Activated B cell treated with CpG ODN at 0.5 μM for 24 hours (primary cell): ENCODE measurements at regions not wholly inside any gene's neighbourhood (a gene's known extent, or its start where the extent isn't known, plus 50 kb on each side); places are given as distances from the start of the nearest gene placed in this dataset.

Source experiments
- ATAC-seq: fragments of 200-7000 bp; cut with Tn5 transposase; one replicate; pipeline ENCODE4 v1.10.0; 2021; ENCODE audit warnings: low read depth, mild to moderate bottlenecking, moderate library complexity
- CTCF ChIA-PET: fragments of 350-600 bp; sonication (Branson Sonifier 250); formaldehyde crosslinking; loops from one replicate; lab custom pipeline; 2021; ENCODE audit warnings: antibody characterized with exemption; lab: Charles Lee
- POLR2A ChIA-PET: fragments of 350-600 bp; sonication (Branson Sonifier 250); formaldehyde crosslinking; loops from one replicate; lab custom pipeline; 2021; ENCODE audit warnings: antibody characterized with exemption; lab: Charles Lee
- DNase-seq: peaks from one replicate; pipeline ENCODE4 v3.0.0; 2022
- H3K27ac Mint-ChIP-seq: one replicate; pipeline ENCODE4 v1.8.0; 2020; ENCODE audit warnings: mixed read lengths
- H3K27me3 Mint-ChIP-seq: one replicate; pipeline ENCODE4 v1.8.0; 2021; ENCODE audit warnings: mixed read lengths
- H3K36me3 Mint-ChIP-seq: one replicate; pipeline ENCODE4 v1.8.0; 2021; ENCODE audit warnings: low read depth, mixed read lengths
- H3K4me1 Mint-ChIP-seq: one replicate; pipeline ENCODE4 v1.8.0; 2021; ENCODE audit warnings: mixed read lengths
- H3K4me3 Mint-ChIP-seq: one replicate; pipeline ENCODE4 v1.8.0; 2020; ENCODE audit warnings: mild to moderate bottlenecking, mixed read lengths
- H3K9me3 Mint-ChIP-seq: one replicate; pipeline ENCODE4 v1.8.0; 2020; ENCODE audit warnings: mixed read lengths
- intact Hi-C: fragments of 100-400 bp; cut with micrococcal nuclease; formaldehyde crosslinking; loops from one replicate; pipeline ENCODE4 v1.15.1; 2024
- TF ChIP-seq, protein P1 (sequence below): fragments of 200-600 bp; IDR thresholded peaks from one replicate; pipeline ENCODE4 v1.8.0; 2022; ENCODE audit warnings: antibody characterized with exemption, mild to moderate bottlenecking

DNA sequence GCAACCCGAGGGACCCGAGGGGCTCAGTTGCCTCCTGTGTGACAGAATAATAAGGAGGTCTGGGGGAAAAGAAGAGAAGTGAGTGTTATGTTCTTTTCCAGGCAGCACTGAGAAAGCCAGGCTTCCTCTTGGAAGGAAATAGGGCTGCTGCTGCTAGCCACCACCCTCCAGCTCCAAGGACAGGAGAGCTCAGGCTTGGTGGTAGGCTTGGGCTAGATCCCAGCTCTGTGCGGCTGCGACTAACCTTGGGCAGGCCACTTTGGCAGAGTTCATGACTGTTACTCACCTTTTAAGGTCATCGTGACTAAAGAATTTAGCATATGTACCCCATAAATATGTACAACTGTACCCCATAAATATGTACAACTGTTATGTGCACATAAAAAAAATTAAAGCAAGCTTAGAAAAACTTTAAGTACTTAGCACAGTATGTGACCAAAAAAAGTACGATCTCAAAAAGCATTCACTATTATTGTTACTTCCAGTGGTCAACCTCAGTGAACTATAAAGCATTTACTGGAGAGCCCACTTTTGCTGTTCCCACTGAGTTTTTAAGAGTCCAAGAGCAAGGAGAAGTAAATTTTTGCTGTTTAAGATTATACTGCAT lies 124.7 kb upstream of the POU2AF2 start:
- no peaks in the 10 kb centered on the region for H3K36me3 Mint-ChIP-seq
- H3K4me1 Mint-ChIP-seq, result peaks cover 15% of the 10 kb centered on the region
- POLR2A ChIA-PET, result no interaction called here
- CTCF ChIA-PET, result no interaction called here
- ATAC-seq (no peak), DNase-seq (no peak)
- no peak overlapping the region for H3K27ac Mint-ChIP-seq
- intact Hi-C loops, result no loop called here
- H3K9me3 Mint-ChIP-seq, result no peaks in the 10 kb centered on the region
- H3K4me3 Mint-ChIP-seq, result no peak overlapping the region
- peaks cover 2% of the 10 kb centered on the region for H3K27me3 Mint-ChIP-seq
- TF ChIP-seq, protein P1, sequence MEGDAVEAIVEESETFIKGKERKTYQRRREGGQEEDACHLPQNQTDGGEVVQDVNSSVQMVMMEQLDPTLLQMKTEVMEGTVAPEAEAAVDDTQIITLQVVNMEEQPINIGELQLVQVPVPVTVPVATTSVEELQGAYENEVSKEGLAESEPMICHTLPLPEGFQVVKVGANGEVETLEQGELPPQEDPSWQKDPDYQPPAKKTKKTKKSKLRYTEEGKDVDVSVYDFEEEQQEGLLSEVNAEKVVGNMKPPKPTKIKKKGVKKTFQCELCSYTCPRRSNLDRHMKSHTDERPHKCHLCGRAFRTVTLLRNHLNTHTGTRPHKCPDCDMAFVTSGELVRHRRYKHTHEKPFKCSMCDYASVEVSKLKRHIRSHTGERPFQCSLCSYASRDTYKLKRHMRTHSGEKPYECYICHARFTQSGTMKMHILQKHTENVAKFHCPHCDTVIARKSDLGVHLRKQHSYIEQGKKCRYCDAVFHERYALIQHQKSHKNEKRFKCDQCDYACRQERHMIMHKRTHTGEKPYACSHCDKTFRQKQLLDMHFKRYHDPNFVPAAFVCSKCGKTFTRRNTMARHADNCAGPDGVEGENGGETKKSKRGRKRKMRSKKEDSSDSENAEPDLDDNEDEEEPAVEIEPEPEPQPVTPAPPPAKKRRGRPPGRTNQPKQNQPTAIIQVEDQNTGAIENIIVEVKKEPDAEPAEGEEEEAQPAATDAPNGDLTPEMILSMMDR, result no peak

- intact Hi-C loops, result no loop called here
- CTCF ChIA-PET, result no interaction called here
- no peaks in the 10 kb centered on the region for H3K36me3 Mint-ChIP-seq
- H3K4me3 Mint-ChIP-seq, result no peak overlapping the region
- H3K4me1 Mint-ChIP-seq, result peaks cover 15% of the 10 kb centered on the region
- H3K27ac Mint-ChIP-seq, result no peak overlapping the region
- no peak for DNase-seq
- H3K27me3 Mint-ChIP-seq, result peaks cover 2% of the 10 kb centered on the region
- H3K9me3 Mint-ChIP-seq, result no peaks in the 10 kb centered on the region
- TF ChIP-seq, protein P1, result no peak
- POLR2A ChIA-PET, result no interaction called here
- ATAC-seq, result no peak
Measured at GRCh38 chr11:111120161-111120560, 125.4 kb upstream of the POU2AF2 start.

GRCh38 chr11:111119751-111120150 lies 125.8 kb upstream of the POU2AF2 start:
- Mint-ChIP-seq H3K36me3 (no peaks in the 10 kb centered on the region), H3K4me1 (peaks cover 15% of the 10 kb centered on the region), H3K9me3 (no peaks in the 10 kb centered on the region), H3K27ac (no peak overlapping the region), H3K27me3 (peaks cover 2% of the 10 kb centered on the region), H3K4me3 (no peak overlapping the region)
- ChIA-PET CTCF (no interaction called here), POLR2A (no interaction called here)
- no peak for DNase-seq
- no peak for ATAC-seq
- TF ChIP-seq, protein P1, result no peak
- intact Hi-C loops, result no loop called here

DNA sequence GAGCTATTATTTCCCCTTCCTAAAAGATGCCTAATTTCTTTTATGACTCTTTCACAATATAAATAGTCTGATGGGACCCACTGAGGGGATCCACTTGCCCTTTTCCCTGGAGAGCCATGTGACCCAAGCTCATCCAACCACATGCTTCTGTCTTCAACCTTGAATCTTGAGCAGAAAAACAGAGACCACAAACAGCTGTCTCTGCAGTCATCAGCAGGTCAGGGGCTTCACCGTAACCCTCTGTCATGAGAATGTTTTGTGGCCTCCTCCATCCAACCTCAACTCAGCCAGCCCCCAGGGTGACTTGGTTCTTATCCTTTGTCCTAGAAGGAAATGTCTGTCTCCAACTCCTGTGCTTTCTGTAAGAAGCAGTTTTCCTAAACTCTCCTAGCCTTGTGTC lies 129.6 kb upstream of the POU2AF2 start:
- TF ChIP-seq, protein P1, result no peak
- POLR2A ChIA-PET, result no interaction called here
- CTCF ChIA-PET, result no interaction called here
- ATAC-seq, result no peak
- Mint-ChIP-seq H3K9me3 (no peaks in the 10 kb centered on the region), H3K36me3 (no peaks in the 10 kb centered on the region), H3K4me3 (no peak overlapping the region), H3K27ac (no peak overlapping the region), H3K27me3 (peaks cover 2% of the 10 kb centered on the region), H3K4me1 (peaks cover 14% of the 10 kb centered on the region)
- DNase-seq, result no peak
- intact Hi-C loops, result no loop called here

DNA sequence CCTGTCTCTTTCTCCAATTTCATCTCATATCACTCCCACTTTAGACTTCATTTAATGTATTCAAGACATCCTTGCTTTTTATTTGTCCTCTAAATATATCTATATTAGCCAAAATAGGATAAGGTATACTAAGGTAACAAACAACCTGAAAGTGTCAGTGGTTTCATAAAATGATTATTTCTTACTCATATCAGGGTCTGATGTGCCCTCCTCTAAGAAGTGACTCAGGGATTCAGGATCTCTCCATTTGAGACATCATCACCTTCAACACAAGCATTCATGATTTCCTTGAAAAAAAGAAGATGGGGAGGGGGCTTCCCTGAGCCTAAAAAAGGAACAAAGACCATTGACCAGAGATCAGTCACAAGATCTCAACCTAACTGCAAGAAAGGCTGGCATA lies 131.4 kb upstream of the POU2AF2 start:
- ATAC-seq (no peak), DNase-seq (no peak)
- H3K36me3 Mint-ChIP-seq, result no peaks in the 10 kb centered on the region
- peaks cover 14% of the 10 kb centered on the region for H3K4me1 Mint-ChIP-seq
- intact Hi-C loops, result no loop called here
- ChIA-PET POLR2A (no interaction called here), CTCF (no interaction called here)
- H3K9me3 Mint-ChIP-seq, result no peaks in the 10 kb centered on the region
- no peaks in the 10 kb centered on the region for H3K27me3 Mint-ChIP-seq
- H3K27ac Mint-ChIP-seq, result no peak overlapping the region
- H3K4me3 Mint-ChIP-seq, result no peak overlapping the region
- TF ChIP-seq, protein P1, result no peak
